Activated CD4-positive, alpha-beta T cell treated with anti-CD3 and anti-CD28 coated beads for 24 hours (primary cell): ENCODE measurements at regions not wholly inside any gene's neighbourhood (a gene's known extent, or its start where the extent isn't known, plus 50 kb on each side); places are given as distances from the start of the nearest gene placed in this dataset.
"Not testable (repeated sequence)": the region's sequence is repeated elsewhere in the genome, so short reads cannot be mapped to it uniquely, and the experiment has no call there.

ENCODE experiments used
- DNase-seq, 2 donors: peaks; one replicate each; pipeline ENCODE4 v3.0.0-alpha.2; 2020; ENCODE audit warnings: low read depth in 2 of 2

DNA sequence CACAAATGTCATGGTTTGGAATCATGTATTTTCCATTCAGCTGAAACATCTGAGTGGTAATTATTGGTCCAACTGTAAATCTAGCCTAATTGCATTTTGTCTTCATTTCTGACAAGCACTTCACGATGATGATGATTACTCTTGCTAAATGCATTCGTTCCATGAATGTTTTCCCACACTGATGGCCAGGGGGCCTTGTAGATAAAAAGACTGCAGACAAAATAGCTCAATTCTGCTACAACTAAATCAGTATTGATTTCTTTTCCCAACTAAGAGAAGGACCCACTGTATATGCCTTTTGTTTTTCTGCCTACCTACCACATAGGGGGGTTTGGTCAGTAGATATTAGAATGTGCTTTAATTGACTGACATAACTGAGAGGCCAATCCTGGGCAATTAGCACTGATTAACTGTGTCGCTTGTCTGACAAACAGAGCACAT is 1351.3 kb upstream of the NUDT12 start:
- no peak for DNase-seq

DNA sequence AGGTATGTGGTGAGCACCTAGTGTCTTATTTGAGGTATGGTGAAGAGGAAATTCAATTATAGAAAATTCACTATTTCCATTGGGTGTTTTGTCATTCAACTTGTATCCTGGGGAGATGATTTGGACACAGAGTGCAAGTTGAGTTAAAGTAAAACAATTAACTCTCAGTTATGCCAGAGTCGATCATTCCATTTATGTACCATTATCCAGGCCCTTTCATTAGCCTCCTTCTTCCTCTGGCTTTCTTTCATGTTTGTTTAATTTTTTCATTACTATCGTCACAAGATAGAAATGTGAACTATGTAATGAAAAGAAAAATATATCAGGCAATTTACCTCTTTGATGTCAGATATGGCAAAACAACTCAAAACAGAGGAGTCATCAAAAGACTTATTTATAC is 1347.2 kb upstream of the NUDT12 start:
- no peak for DNase-seq

DNA sequence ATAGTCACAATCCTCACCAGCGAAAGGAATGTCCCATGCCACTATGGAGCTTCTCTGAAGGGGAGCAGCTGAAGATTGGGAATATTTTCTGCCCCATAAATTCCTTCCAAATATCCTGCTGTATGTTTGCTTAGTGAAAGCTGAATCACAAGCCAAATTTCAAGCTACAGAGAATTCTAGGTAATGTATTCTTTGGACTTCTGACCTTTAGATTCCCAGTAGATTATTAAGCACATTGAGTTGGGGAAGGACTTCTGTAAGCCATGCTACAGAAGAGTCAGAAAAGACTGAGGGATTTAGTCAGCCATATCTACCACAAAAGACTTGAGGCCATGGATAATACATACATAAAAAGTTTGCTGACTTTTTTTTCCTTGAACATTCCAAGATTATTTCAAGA is 1342.0 kb upstream of the NUDT12 start:
- no peak for DNase-seq

DNA sequence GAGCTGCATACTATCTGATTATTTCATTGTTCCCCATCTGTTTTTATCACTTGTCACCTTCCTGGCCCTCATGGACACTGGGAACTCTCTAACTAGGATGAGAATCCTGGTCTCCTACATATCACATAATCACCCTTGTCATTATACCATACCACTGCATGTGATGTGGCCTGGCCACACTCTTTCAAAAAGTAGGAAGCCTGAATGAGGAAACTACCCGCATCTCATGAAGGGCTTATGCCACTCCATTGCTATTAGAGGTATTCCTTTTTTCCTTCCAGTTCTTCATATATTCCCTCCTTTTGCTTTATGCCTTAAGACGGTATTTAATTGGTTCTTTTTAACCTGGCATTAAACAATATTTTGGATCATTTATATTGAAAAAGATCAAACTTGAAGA is 1341.4 kb upstream of the NUDT12 start:
- DNase-seq, result no peak

DNA sequence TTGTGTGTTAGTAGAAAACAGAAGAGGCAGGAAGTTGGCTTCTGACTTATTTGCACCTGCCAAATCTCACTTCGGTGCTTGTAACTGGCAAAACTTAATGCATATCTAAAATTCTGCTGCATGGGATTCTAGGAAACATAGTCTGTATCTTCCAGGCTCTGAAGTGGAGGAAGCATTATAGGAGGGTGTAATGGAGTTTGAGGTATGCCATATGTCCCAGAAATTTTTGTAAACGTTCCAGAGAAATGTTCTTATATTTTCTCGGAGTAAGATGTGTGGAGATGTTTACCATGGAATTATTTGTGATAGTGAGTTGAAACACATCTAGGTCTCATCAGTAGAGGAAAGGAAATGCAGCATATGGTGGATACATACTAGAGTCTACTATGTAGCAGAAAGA is 1329.0 kb upstream of the NUDT12 start:
- DNase-seq, result no peak

DNA sequence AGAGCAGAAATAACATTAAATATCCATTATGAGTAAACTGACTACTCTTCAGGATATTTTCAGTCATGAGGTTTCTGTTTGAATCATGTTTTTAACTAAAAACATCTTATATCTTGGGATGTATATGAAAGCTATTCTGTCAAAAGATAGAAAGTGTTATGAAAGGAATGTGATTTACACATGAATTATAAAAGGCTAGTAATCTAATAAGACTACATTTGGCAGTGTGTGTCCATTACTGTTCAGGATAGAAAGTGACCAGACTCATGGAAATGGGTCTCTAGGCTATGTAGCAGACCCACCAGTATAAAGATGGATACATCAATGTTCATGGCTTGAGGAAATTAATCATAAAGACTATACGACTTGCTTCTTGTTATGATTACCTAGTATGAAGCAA is 1328.2 kb upstream of the NUDT12 start:
- DNase-seq, result no peak

DNA sequence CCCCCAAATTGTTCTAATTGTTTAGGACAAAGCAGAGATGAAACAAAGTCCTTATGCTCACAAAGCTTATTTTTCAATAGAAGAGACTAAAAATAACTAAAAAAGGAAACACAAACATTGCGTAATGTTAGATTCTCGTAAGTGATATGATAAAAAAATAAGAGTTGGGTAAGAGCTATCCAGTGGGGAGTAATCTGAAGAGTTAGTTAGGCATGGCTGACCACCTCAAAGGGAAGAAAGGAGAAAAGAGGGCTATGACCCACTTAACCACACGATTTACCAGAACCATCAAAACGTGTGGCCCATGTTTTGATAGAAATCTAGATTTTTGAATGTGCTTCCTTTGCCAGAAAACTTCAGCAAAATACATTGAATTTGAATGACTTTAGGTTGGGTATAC is 1296.8 kb upstream of the NUDT12 start:
- no peak for DNase-seq

DNA sequence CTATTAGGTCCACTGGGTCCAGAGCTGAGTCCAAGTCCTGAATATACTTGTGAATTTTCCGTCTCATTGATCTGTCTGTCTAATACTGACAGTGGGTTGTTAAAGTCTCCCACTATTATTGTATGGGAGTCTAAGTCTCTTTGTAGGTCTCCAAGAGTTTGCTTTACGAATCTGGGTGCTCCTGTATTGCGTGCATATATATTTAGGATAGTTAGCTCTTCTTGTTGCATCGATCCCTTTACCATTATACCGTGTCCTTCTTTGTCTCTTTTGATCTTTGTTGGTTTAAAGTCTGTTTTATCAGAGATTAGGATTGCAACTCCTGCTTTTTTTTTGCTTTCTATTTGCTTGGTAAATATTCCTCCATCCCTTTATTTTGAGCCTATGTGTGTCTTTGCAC is 1289.5 kb upstream of the NUDT12 start:
- not testable (repeated sequence) for DNase-seq

DNA sequence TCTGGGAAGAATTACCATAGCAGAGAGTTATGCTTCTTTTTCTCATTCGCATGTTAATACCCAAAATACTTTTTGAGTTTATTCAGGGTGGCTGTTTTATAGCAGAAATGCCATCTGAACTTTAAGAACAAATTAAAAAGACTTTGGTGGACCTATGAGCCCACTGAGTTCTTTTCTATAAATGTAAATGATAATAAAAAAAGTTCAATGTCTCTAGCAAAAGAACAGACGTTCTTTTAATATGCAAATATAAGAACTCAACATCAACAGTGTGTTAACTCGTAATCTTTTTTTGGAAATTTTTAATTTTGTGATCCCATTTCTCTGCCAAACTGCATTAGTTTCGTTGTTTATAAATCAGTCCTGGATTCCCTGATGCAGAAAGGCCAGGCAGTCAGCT is 1283.0 kb upstream of the NUDT12 start:
- DNase-seq, result no peak

DNA sequence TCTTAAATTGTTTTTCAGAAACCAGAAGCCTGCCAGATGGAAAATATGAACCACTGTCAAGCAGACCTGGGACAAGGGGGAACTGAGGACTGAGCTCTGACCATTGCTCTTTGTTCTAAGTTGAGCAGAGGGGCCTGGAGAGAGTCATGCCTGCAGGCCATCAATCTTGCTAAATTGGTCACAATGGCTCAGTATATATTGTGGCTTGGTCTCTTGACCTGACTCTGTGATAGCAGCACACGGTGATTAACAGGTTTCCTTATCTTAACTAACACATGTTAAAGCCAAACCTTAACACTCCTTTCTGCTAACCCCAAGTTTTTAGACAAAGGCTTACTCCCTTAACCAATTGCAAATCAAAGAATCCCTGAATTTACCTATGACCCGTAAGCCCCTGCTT is 1281.2 kb upstream of the NUDT12 start:
- DNase-seq, result no peak

DNA sequence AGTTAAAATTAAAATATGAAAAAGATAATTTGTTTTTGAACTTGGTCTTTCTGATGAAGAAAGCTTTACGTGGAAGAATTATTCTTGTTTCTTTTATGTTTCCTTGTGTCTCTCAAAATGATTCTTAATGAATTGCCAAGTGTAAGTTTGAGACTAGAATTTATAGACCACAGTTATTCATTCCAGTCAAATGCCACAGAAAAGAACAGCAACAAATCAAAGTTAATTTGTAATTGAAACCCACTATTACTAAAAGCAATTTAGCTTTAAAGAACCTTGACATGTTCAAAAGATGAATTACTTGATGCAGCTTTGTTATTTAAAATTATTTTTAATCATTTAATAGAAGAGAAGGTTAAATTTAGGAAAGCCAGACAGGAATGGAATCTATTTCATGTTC is 1277.7 kb upstream of the NUDT12 start:
- no peak for DNase-seq

DNA sequence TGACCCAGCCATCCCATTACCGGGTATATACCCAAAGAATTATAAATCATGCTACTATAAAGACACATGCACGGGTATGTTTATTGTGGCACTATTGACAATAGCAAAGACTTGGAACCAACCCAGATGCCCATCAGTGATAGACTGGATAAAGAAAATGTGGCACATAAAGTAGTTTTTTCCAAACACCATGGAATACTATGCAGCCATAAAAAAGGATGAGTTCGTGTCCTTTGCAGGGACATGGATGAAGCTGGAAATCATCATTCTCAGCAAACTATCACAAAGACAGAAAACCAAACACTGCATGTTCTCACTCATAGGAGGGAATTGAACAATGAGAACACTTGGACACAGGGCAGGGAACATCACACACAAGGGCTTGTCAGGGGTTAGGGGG is 1268.9 kb upstream of the NUDT12 start:
- DNase-seq, result not testable (repeated sequence)

DNA sequence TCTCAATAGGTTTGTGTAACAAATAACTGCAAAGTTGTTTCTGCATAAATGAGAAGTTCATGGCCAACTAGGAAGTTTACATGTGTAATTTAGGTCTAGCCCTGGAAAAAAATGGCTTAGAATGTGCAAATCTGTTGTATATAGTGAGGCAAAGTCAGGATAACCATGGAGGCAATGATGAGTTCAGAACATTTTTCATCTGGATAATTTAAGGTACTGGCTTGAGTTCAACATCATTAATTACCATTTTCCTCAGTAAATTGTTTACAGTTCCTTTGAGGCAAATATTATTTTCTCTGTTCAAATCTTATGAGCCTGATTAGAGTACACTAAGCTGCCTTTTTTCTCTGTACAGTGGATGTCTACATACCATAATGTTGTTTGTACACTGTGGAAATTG is 1259.0 kb upstream of the NUDT12 start:
- no peak for DNase-seq

DNA sequence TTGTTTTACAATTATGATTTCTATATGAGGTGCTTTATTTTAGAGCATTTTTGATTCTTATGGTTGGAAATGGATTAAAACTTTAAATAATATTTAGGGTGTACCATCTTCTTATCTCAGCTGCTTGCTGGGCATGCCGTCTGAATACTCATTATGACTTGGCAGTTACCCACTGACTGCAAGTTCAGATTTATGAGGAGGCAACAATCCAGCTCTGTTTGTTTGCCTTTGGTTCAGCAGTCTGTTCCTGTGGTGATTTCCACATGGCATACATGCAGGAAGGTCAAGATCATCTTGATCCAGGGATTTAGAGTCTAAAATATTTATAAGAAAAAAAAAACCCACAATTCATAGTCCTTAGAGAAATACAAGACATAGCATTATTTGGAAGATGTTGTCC is 1254.5 kb upstream of the NUDT12 start:
- DNase-seq, result no peak

DNA sequence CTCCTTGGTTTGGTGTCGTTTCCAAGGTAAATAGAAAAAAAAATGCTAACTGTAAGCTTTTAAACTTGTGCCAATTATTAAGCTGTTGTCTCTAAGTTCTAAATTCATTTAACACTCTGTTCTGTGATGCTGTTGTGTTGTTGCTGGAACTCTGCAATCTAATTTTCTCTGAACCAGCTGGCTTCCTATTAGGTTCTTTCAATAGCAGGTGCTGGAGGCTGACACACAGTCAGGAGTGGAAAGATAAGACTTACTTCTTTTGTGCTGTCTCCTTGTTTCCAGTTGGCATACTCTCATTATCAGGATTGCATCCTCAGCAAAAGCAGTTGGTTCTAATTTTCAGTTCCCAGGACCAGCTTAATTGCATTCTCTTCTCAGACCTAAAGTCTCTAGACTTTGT is 1252.6 kb upstream of the NUDT12 start:
- no peak for DNase-seq

DNA sequence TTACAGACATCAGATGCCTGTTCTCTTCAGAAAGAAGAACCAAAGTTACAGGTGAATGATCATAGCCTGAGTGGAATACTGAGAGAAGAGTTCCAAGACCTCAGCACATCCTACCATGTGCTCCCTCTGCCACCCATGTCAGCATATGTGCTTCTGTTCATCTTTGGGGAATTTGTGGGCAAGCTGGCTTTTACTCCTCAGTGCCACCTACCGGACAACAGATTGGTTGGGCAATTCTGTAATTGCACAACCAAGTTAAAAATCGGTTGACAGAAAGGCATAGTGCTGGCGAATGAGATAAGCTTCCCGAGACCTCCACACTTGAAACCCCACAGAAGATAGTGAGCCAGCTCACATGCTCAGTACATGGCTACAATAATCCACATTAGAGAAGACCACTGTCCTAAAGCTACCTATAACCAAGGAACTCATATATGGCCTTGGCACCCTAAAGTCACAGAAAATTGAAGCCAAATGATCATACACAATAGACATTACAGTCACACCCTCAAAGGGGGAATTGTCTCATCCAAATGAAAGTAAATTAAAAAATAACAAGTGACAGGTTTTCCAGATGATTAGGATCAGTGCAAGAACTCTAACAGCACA is 1238.0 kb upstream of the NUDT12 start:
- no peak for DNase-seq

DNA sequence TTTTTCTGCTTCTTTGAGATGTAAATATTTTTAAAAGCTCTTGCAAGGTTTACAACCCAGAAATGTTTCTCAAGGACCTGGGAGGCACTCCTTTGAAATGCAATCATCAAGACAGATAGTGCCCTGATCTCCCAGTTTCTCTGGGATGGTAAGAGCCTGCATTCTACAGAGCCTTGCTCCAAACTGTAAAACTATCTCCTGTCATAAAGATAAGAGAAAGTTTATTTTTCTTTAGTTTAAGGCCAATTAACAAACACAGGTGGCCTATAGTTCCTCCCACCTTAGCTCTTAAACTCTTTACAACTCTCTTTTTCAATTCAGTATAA is 1231.1 kb upstream of the NUDT12 start:
- no peak for DNase-seq

DNA sequence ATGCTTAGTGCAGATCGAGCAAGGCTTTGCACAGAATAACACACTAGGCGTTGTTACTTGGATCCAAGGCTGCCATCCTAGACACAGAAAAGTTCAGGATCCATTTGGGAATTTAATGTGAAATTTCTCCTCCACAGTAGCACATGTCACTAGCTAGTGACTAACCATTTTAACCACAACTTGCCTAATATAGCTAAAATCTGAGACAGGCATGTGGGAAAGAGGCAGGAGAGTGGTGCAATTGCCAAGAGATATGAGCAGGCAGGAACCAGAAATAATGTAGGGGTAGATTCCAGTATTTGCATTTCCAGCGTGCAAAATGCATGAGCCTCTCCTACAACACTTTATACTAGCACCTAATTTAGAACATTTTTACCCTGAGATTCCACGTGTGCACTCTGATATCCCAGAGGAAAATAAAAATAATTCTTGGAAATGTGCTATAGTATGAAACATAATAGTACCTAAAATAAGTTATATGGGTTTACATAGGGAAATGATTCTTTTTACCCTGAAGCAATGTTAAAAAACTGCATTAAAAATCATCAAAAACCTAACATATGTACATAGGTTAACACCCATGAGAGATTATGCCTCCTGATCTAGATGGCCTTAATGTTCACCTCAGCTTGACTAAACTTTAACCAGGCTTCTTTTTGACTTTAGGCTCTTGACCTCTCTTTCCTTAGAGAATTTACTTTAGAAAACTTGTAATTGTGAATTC is 1230.6 kb upstream of the NUDT12 start:
- no peak for DNase-seq

DNA sequence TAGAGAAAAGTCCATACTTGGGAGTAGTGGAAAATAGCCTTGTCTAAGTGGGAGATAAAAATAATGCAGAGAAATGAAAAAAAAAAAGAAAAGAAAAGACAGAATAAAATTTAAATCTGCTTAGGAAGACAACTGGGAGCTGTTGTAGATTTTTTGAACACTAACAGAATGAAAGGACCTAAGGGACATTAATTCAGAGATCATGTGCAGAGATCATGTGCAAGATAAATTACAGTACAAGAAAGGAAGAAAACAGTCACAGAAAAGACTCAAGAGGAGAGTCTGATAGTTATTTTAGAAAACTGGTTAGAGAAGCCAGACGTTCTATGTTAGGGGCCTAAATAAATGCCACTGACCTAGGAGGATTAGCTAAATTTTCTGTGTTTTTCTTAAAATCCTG is 1226.8 kb upstream of the NUDT12 start:
- no peak for DNase-seq

DNA sequence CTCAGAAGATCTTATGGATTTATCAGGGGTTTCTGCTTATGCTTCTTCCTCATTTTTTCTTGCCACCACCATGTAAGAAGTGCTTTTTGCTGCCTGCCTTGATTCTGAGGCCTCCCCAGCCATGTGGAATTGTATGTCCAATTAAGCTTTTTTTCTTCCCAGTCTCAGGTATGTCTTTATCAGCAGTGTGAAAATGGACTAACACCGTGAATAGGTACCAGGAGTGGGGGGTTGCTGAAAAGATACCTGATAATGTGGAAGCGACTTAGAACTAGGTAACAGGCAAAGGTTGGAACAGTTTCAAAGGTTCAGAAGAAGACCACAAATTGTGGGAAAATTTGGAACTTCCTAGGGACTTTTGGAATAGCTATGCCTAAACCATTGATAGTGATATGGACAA is 1222.5 kb upstream of the NUDT12 start:
- DNase-seq, result no peak

DNA sequence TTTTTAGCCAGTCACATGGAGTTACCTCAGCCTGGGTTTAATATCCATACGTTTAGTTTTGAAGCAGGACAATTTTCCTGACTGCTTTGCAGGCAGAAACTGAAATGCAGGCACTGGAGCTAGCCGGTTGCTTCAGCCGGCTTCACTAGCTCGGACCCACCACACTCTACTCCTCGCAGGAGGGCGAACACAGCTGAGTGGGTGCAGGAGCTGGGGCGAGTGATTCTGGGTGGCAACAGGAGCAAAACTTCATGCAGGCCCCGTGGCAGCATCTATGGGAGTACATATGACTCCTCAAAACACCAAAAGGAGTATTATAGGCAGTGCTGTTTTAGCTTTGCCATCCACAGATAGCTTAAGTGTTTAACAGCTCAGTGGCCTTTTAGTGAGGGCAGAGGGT is 1211.8 kb upstream of the NUDT12 start:
- DNase-seq, result no peak

DNA sequence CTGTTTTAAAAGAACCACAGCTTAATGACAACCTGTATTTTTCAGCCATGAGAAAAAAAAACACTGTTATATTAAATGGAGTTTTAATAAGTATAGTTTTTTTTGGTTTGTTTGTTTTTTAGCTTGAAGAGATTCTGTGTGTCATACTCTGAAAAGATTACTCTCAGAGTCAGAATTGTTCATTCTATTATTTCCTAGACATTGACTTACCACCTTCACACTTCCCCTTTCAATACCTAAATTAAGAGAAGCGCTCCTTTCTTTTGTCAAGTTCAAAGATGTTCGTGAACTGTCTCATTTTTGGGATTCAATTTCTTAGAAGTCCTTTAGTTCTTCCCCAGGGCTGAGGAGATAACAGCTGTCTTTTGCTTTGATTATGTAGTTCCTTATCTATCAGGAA is 1201.6 kb upstream of the NUDT12 start:
- DNase-seq, result no peak

DNA sequence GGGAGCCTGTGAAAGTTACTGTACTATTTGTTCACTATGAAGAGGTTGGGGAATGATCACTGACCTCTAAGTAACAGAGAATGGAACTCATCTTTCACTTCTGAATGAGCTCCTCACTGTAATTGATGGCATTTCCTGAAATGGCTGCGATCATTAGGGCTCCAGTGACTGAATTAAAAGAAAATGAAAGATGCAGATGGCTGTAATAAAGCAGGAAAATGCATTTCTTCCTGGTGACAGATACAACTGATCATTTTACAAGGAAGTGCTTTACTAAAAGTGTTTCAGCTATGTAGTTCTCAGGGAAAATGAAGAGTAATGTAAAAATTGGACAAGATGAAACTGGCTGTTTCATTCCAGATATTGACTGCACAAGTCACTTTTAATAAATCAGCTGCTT is 1200.6 kb upstream of the NUDT12 start:
- DNase-seq, result no peak

DNA sequence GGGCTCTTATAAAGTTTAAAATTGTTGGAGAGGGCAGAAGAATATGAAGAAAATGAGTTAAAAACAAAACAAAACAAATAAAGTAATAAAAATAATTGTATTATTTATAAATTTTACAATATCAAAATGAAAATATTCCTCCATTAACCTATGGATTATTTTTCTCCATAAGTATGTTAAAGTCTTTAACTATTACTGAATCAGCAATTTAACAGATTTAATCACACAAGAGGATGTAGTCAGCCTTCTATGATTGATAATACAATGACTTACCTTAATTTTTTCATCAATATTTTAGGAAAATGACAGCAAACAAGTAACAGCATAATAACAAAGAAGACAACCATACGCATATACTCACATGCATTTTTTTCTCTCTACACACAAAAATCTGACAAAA is 1195.3 kb upstream of the NUDT12 start:
- DNase-seq, result no peak
